ENCODE measurements at regions not wholly inside any gene's neighbourhood (a gene's known extent, or its start where the extent isn't known, plus 50 kb on each side); places are given as distances from the start of the nearest gene placed in this dataset.
"Not testable (repeated sequence)": the region's sequence is repeated elsewhere in the genome, so short reads cannot be mapped to it uniquely, and the experiment has no call there.

- not testable (repeated sequence) for H3K36me3 Mint-ChIP-seq (ENCODE audit: low read depth); H3K4me1 Mint-ChIP-seq (ENCODE audit: low read depth); H3K4me3 Mint-ChIP-seq; H3K27me3 Mint-ChIP-seq; H3K27ac Mint-ChIP-seq; H3K9me3 Mint-ChIP-seq
Observed at GRCh38 chr22:22734395-22735272, 90.2 kb downstream of the GGTLC2 start.

GRCh38 chr22:22735276-22735675, 90.9 kb downstream of the GGTLC2 start:
- H3K27me3 Mint-ChIP-seq, result not testable (repeated sequence)

GRCh38 chr22:22735695-22736611, 91.5 kb downstream of the GGTLC2 start:
- no peaks in the 10 kb centered on the region for H3K9me3 Mint-ChIP-seq
- H3K4me3 Mint-ChIP-seq, result no peak overlapping the region
- H3K36me3 Mint-ChIP-seq (ENCODE audit: low read depth), result no peaks in the 10 kb centered on the region
- H3K4me1 Mint-ChIP-seq (ENCODE audit: low read depth), result peaks cover 9% of the 10 kb centered on the region
- peaks cover 8% of the 10 kb centered on the region for H3K27me3 Mint-ChIP-seq
- H3K27ac Mint-ChIP-seq, result no peak overlapping the region

More at GRCh38 chr22:22735276-22735675, 90.9 kb downstream of the GGTLC2 start:
- not testable (repeated sequence) for H3K4me3 Mint-ChIP-seq; H3K4me1 Mint-ChIP-seq (ENCODE audit: low read depth); H3K27ac Mint-ChIP-seq; H3K36me3 Mint-ChIP-seq (ENCODE audit: low read depth); H3K9me3 Mint-ChIP-seq

- Mint-ChIP-seq H3K27ac (no peak overlapping the region), H3K36me3 (ENCODE audit: low read depth) (no peaks in the 10 kb centered on the region), H3K4me1 (ENCODE audit: low read depth) (peaks cover 9% of the 10 kb centered on the region), H3K4me3 (no peak overlapping the region), H3K27me3 (peaks cover 12% of the 10 kb centered on the region), H3K9me3 (no peaks in the 10 kb centered on the region)
Observed at GRCh38 chr22:22737590-22737989, 93.2 kb downstream of the GGTLC2 start.

- no peak overlapping the region for H3K4me3 Mint-ChIP-seq
- peaks cover 12% of the 10 kb centered on the region for H3K27me3 Mint-ChIP-seq
- no peaks in the 10 kb centered on the region for H3K36me3 Mint-ChIP-seq (ENCODE audit: low read depth)
- no peak overlapping the region for H3K27ac Mint-ChIP-seq
- peaks cover 6% of the 10 kb centered on the region for H3K4me1 Mint-ChIP-seq (ENCODE audit: low read depth)
- no peaks in the 10 kb centered on the region for H3K9me3 Mint-ChIP-seq
Observed at GRCh38 chr22:22738959-22739585, 94.7 kb downstream of the GGTLC2 start.

GRCh38 chr22:22740560-22741276, 96.3 kb downstream of the GGTLC2 start:
- Mint-ChIP-seq H3K36me3 (ENCODE audit: low read depth) (no peaks in the 10 kb centered on the region), H3K27me3 (peaks cover 12% of the 10 kb centered on the region), H3K27ac (no peak overlapping the region), H3K9me3 (no peaks in the 10 kb centered on the region), H3K4me3 (no peak overlapping the region), H3K4me1 (ENCODE audit: low read depth) (peaks cover 4% of the 10 kb centered on the region)

- Mint-ChIP-seq H3K36me3 (ENCODE audit: low read depth) (no peaks in the 10 kb centered on the region), H3K9me3 (no peaks in the 10 kb centered on the region), H3K4me1 (ENCODE audit: low read depth) (peaks cover 8% of the 10 kb centered on the region), H3K27ac (no peak overlapping the region), H3K27me3 (peaks cover 12% of the 10 kb centered on the region), H3K4me3 (no peak overlapping the region)
Observed at GRCh38 chr22:22741843-22742242, 97.4 kb downstream of the GGTLC2 start.

- H3K4me3 Mint-ChIP-seq, result no peak overlapping the region
- H3K27me3 Mint-ChIP-seq, result peaks cover 9% of the 10 kb centered on the region
- H3K27ac Mint-ChIP-seq, result no peak overlapping the region
- no peaks in the 10 kb centered on the region for H3K9me3 Mint-ChIP-seq
- peaks cover 16% of the 10 kb centered on the region for H3K4me1 Mint-ChIP-seq (ENCODE audit: low read depth)
- H3K36me3 Mint-ChIP-seq (ENCODE audit: low read depth), result no peaks in the 10 kb centered on the region
Observed at GRCh38 chr22:22742641-22743040, 98.2 kb downstream of the GGTLC2 start.

- no peak overlapping the region for H3K27ac Mint-ChIP-seq
Observed at GRCh38 chr22:22743128-22743760, 98.8 kb downstream of the GGTLC2 start.

GRCh38 chr22:22744412-22745224, 100.2 kb downstream of the GGTLC2 start:
- Mint-ChIP-seq H3K4me3 (no peak overlapping the region), H3K27ac (no peak overlapping the region), H3K4me1 (ENCODE audit: low read depth) (peaks cover 21% of the 10 kb centered on the region)

More at GRCh38 chr22:22743128-22743760, 98.8 kb downstream of the GGTLC2 start:
- H3K27me3 Mint-ChIP-seq, result peaks cover 8% of the 10 kb centered on the region
- no peaks in the 10 kb centered on the region for H3K36me3 Mint-ChIP-seq (ENCODE audit: low read depth)
- no peak overlapping the region for H3K4me3 Mint-ChIP-seq
- H3K4me1 Mint-ChIP-seq (ENCODE audit: low read depth), result peaks cover 20% of the 10 kb centered on the region
- no peaks in the 10 kb centered on the region for H3K9me3 Mint-ChIP-seq

GRCh38 chr22:22745225-22746060, 101.0 kb downstream of the GGTLC2 start:
- Mint-ChIP-seq H3K4me1 (ENCODE audit: low read depth) (peaks cover 21% of the 10 kb centered on the region), H3K9me3 (no peaks in the 10 kb centered on the region), H3K27ac (no peak overlapping the region), H3K4me3 (no peak overlapping the region), H3K27me3 (peaks cover 4% of the 10 kb centered on the region), H3K36me3 (ENCODE audit: low read depth) (no peaks in the 10 kb centered on the region)

More at GRCh38 chr22:22744412-22745224, 100.2 kb downstream of the GGTLC2 start:
- H3K36me3 Mint-ChIP-seq (ENCODE audit: low read depth), result no peaks in the 10 kb centered on the region
- H3K27me3 Mint-ChIP-seq, result peaks cover 7% of the 10 kb centered on the region
- no peaks in the 10 kb centered on the region for H3K9me3 Mint-ChIP-seq

- H3K4me1 Mint-ChIP-seq (ENCODE audit: low read depth), result peaks cover 21% of the 10 kb centered on the region
- no peaks in the 10 kb centered on the region for H3K36me3 Mint-ChIP-seq (ENCODE audit: low read depth)
- H3K27ac Mint-ChIP-seq, result no peak overlapping the region
- H3K4me3 Mint-ChIP-seq, result no peak overlapping the region
- H3K9me3 Mint-ChIP-seq, result no peaks in the 10 kb centered on the region
- peaks cover 4% of the 10 kb centered on the region for H3K27me3 Mint-ChIP-seq
Observed at GRCh38 chr22:22746061-22746962, 101.9 kb downstream of the GGTLC2 start.

All from stimulated activated naive CD8-positive, alpha-beta T cell treated with anti-CD3 and anti-CD28 coated beads, Interleukin-15, Interleukin-2, amounts not matched to agents 100 ng/mL and 50 ng/mL, for 24 hours (primary cell).